Esophagus squamous epithelium (tissue), 5 donors: ENCODE measurements at regions not wholly inside any gene's neighbourhood (a gene's known extent, or its start where the extent isn't known, plus 50 kb on each side); places are given as distances from the start of the nearest gene placed in this dataset.

Source experiments
- DNase-seq: peaks from one replicate; lab custom pipeline; 2025; lab: John Stamatoyannopoulos, UW
- H3K27ac ChIP-seq, 4 donors: fragments of 200-600 bp; sonication (generic); one replicate each; pipeline ENCODE4 v1.5.1; 2016 to 2019; ENCODE audit warnings: mild to moderate bottlenecking in 1 of 4
- H3K27me3 ChIP-seq, 4 donors: fragments of 200-600 bp; sonication (generic); 1 replicate in 3 of 4; 2 replicates in 1 of 4; pipeline versions ENCODE4 v1.5.1 to v1.6.0; 2017 to 2021; ENCODE audit warnings: antibody characterized with exemption in 1 of 4
- H3K36me3 ChIP-seq, 3 donors: fragments of 200-600 bp; sonication (generic); one replicate each; pipeline ENCODE4 v1.5.1; 2016 to 2019
- H3K4me1 ChIP-seq, 3 donors: fragments of 200-600 bp; sonication (generic); one replicate each; pipeline ENCODE4 v1.5.1; 2017 to 2019
- H3K4me3 ChIP-seq, 4 donors: fragments of 200-600 bp; sonication (generic); 1 replicate in 3 of 4; 2 replicates in 1 of 4; pipeline ENCODE4 v1.5.1; 2016 to 2019; ENCODE audit warnings: mild to moderate bottlenecking in 2 of 4, moderate library complexity in 1 of 4
- H3K9me3 ChIP-seq, 3 donors: fragments of 200-600 bp; sonication (generic); one replicate each; pipeline ENCODE4 v1.5.1; 2016 to 2019
- POLR2A ChIP-seq, 4 donors: fragments of 450-650 bp; IDR thresholded peaks; one replicate each; pipeline ENCODE4 v1.6.1; 2017; ENCODE audit warnings: antibody characterized with exemption in 4 of 4, mild to moderate bottlenecking in 4 of 4, moderate library complexity in 3 of 4
- WGBS, 2 donors: methylation state at CpG; one replicate each; pipeline ENCODE4 v1.1.5; 2018; 5-methylcytosine and 5-hydroxymethylcytosine counted together
- intact Hi-C: fragments of 100-400 bp; cut with DNase I; formaldehyde crosslinking; loops from one replicate; pipeline ENCODE4 v1.15.0; 2022
- TF ChIP-seq, protein P1 (sequence below), 6 experiments: fragments of 450-650 bp in 4 of 6; fragments of 200-600 bp in 2 of 6; sonication (generic) in 2 of 6; IDR thresholded peaks; one replicate each; pipeline ENCODE4 v1.5.1; 2016 to 2019; ENCODE audit warnings: antibody characterized with exemption in 6 of 6, mild to moderate bottlenecking in 4 of 6, moderate library complexity in 4 of 6
- donor health status: DM: yes; HTN: yes; CAD: no.

DNA sequence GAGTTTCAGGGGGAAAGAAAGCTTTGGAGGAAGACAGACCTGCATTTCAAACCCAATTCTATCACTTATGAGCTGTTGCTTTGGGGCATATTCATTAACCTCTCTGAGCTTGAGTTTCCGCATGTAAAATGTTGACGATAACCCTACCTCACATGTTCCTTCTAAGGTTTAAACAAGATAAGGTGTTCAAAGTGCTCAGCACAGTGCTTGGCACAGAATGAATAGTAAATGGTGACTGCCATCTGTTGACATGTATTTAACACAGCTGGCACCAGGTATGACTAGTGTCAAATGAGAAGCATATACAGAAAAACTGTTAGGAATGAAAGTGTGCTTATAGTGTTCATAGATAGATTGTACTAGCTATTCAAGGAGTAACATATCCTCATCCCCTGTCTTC lies 155.5 kb downstream of the PTGER3 start:
- Histone ChIP-seq H3K27me3 (no peaks in the 10 kb centered on the region), H3K9me3 (no peaks in the 10 kb centered on the region), H3K36me3 (no peaks in the 10 kb centered on the region), H3K4me3 (no peak overlapping the region), H3K27ac (no peak overlapping the region), H3K4me1 (no peaks in the 10 kb centered on the region)
- TF ChIP-seq, protein P1, sequence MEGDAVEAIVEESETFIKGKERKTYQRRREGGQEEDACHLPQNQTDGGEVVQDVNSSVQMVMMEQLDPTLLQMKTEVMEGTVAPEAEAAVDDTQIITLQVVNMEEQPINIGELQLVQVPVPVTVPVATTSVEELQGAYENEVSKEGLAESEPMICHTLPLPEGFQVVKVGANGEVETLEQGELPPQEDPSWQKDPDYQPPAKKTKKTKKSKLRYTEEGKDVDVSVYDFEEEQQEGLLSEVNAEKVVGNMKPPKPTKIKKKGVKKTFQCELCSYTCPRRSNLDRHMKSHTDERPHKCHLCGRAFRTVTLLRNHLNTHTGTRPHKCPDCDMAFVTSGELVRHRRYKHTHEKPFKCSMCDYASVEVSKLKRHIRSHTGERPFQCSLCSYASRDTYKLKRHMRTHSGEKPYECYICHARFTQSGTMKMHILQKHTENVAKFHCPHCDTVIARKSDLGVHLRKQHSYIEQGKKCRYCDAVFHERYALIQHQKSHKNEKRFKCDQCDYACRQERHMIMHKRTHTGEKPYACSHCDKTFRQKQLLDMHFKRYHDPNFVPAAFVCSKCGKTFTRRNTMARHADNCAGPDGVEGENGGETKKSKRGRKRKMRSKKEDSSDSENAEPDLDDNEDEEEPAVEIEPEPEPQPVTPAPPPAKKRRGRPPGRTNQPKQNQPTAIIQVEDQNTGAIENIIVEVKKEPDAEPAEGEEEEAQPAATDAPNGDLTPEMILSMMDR (IDR thresholded peaks at IDR 0.05), result no peak
- no peak for TF ChIP-seq POLR2A (IDR thresholded peaks at IDR 0.05)
- intact Hi-C loops, result no loop called here
- no peak for DNase-seq
- WGBS, 2 donors, result 87 to 95% methylated on average over 2 of the region's 2 CpGs

DNA sequence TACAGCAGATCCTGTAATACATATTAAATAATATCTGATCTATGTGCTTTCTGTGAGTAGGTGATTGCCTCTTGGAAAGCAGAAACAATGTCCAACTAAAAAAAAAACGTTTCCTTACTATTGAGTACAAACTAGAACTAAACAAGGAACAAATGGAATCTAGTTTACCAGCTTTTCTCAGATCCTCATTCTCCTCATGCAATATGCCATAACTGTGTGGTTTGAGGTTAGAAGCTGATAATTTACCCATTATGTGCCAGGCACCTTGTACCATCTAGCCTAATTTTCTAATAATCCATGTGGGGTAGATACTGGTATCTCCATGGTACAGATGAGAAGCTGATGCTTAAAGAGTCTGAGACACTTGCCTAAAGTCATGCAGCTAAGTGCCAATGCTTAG lies 154.7 kb downstream of the PTGER3 start:
- Histone ChIP-seq H3K9me3 (no peaks in the 10 kb centered on the region), H3K4me3 (no peak overlapping the region), H3K27ac (no peak overlapping the region), H3K4me1 (no peaks in the 10 kb centered on the region), H3K36me3 (no peaks in the 10 kb centered on the region), H3K27me3 (no peaks in the 10 kb centered on the region)
- intact Hi-C loops, result no loop called here
- 6 to 13% methylated on average over 1 of the region's 1 CpG for WGBS, 2 donors
- DNase-seq, result no peak
- TF ChIP-seq, protein P1 (IDR thresholded peaks at IDR 0.05), result no peak
- no peak for TF ChIP-seq POLR2A (IDR thresholded peaks at IDR 0.05)

DNA sequence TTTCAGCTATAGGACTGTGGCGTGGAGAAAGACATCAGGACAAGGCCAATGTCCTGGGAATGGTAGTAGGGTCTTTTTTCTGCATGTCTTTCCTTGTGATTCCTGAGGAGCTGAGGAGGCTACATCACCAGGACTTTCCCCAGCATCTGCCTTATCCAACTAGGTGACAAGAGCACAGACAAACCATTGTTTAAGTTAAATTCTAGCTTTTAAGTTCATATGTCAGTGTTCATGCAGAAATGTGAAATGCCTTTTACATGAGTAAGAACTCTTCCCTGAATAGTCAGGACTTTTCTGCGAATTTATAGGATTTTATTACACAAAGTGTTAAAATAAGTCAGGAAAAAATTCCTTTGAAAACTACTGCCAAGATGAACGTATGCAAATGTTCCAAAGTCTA lies 154.2 kb downstream of the PTGER3 start:
- no peaks in the 10 kb centered on the region for H3K27me3 ChIP-seq
- H3K36me3 ChIP-seq, result no peaks in the 10 kb centered on the region
- WGBS, 2 donors, result 49 to 66% methylated on average over 3 of the region's 3 CpGs
- no peak overlapping the region for H3K4me3 ChIP-seq
- TF ChIP-seq, protein P1 (IDR thresholded peaks at IDR 0.05), result no peak
- no peak for TF ChIP-seq POLR2A (IDR thresholded peaks at IDR 0.05)
- DNase-seq, result no peak
- H3K27ac ChIP-seq, result no peak overlapping the region
- intact Hi-C loops, result no loop called here
- no peaks in the 10 kb centered on the region for H3K9me3 ChIP-seq
- no peaks in the 10 kb centered on the region for H3K4me1 ChIP-seq

DNA sequence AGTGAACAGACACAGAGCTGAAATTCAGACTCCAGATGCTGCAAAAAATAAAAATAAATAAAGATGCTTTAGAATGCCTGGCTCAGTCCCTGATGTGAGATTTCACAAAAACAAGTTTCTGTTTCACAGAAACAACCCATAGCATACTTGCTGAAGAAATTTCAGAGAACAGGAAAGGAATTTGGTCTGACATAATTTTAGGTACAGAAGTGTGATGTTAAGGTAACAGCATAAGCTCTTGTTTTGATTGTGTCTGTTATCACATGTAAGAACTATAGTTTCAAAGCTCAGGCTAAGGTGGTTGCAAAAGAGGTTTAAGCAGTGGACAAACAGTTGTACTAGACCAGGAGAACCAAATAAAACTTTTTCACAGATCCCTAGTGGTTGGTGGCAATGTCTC lies 152.1 kb downstream of the PTGER3 start:
- intact Hi-C loops, result no loop called here
- Histone ChIP-seq H3K27ac (no peak overlapping the region), H3K27me3 (no peaks in the 10 kb centered on the region), H3K9me3 (no peaks in the 10 kb centered on the region), H3K36me3 (no peaks in the 10 kb centered on the region), H3K4me1 (no peaks in the 10 kb centered on the region), H3K4me3 (no peak overlapping the region)
- TF ChIP-seq POLR2A (IDR thresholded peaks at IDR 0.05), result no peak
- TF ChIP-seq, protein P1 (IDR thresholded peaks at IDR 0.05), result no peak
- DNase-seq, result no peak

DNA sequence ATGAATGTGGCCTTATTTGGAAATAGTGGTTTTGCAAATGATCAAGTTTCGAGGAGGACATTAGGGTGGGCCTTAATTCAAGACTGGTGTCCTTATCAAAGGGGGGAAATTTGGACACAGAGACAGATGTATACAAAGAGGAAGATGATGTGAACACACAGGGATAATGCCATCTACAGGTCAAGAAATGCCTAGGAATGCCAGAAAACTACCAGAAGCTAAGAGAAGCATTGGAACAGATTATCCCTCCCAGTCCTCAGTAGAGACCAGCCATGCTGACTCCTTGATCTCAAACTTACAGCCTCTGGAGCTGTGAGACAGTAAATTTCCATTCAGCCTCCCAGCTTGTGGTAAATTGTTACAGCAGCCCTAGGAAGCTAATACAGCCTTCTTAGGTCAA lies 151.4 kb downstream of the PTGER3 start:
- intact Hi-C loops, result no loop called here
- 36 to 40% methylated on average over 1 of the region's 1 CpG for WGBS, 2 donors
- no peak for DNase-seq
- Histone ChIP-seq H3K4me1 (no peaks in the 10 kb centered on the region), H3K9me3 (no peaks in the 10 kb centered on the region), H3K27me3 (no peaks in the 10 kb centered on the region), H3K4me3 (no peak overlapping the region), H3K36me3 (no peaks in the 10 kb centered on the region), H3K27ac (no peak overlapping the region)
- no peak for TF ChIP-seq POLR2A (IDR thresholded peaks at IDR 0.05)
- TF ChIP-seq, protein P1 (IDR thresholded peaks at IDR 0.05), result no peak
